Natural killer cell (primary cell): ENCODE measurements at regions not wholly inside any gene's neighbourhood (a gene's known extent, or its start where the extent isn't known, plus 50 kb on each side); places are given as distances from the start of the nearest gene placed in this dataset.

Experiments used
- ATAC-seq, 3 donors: fragments of 150-1000 bp in 2 of 3; fragments of 200-7000 bp in 1 of 3; cut with Tn5 transposase; 1 replicate in 1 of 3; 2 replicates in 2 of 3; pipeline ENCODE4 v1.10.0; 2021; ENCODE audit warnings: mild to moderate bottlenecking in 2 of 3, moderate library complexity in 2 of 3
- DNase-seq, 2 donors: peaks; one replicate each; pipeline versions ENCODE4 v3.0.0 to v3.0.0-alpha.2; 2013 to 2021; ENCODE audit warnings: mixed read lengths in 1 of 2
- H3K27ac ChIP-seq: one replicate; pipeline ENCODE4 v1.5.1; 2013; ENCODE audit warnings: mild to moderate bottlenecking, low read length
- H3K27me3 ChIP-seq: one replicate; pipeline ENCODE4 v1.6.1; 2013; ENCODE audit warnings: low read length; ENCODE audit not compliant: control insufficient read depth, insufficient read depth
- H3K36me3 ChIP-seq: one replicate; pipeline ENCODE4 v1.6.1; 2013; ENCODE audit warnings: low read length; ENCODE audit not compliant: control insufficient read depth, insufficient read depth
- H3K4me1 ChIP-seq: one replicate; pipeline ENCODE4 v1.6.1; 2013; ENCODE audit warnings: low read length; ENCODE audit not compliant: control insufficient read depth, insufficient read depth
- H3K4me3 ChIP-seq: one replicate; pipeline ENCODE4 v1.5.1; 2013; ENCODE audit warnings: low read length
- H3K9me3 ChIP-seq: one replicate; pipeline ENCODE4 v1.6.1; 2013; ENCODE audit warnings: low read length; ENCODE audit not compliant: control insufficient read depth, insufficient read depth
- H3K27ac Mint-ChIP-seq, 2 donors: one replicate each; pipeline ENCODE4 v1.8.0; 2022; ENCODE audit warnings: mild to moderate bottlenecking in 2 of 2, mixed read lengths in 2 of 2, moderate library complexity in 1 of 2
- H3K27me3 Mint-ChIP-seq, 2 donors: one replicate each; pipeline ENCODE4 v1.8.0; 2022; ENCODE audit warnings: low read depth in 2 of 2, mixed read lengths in 2 of 2
- H3K36me3 Mint-ChIP-seq: one replicate; pipeline ENCODE4 v1.8.0; 2022; ENCODE audit warnings: mixed read lengths
- H3K4me1 Mint-ChIP-seq, 2 donors: one replicate each; pipeline ENCODE4 v1.8.0; 2022; ENCODE audit warnings: mixed read lengths in 2 of 2
- H3K4me3 Mint-ChIP-seq: one replicate; pipeline ENCODE4 v1.8.0; 2022; ENCODE audit warnings: mild to moderate bottlenecking, moderate library complexity, mixed read lengths
- H3K9me3 Mint-ChIP-seq, 2 donors: one replicate each; pipeline ENCODE4 v1.8.0; 2022; ENCODE audit warnings: mixed read lengths in 2 of 2
- WGBS: methylation state at CpG from one replicate; pipeline ENCODE4 v1.1.7; 2013; ENCODE audit warnings: missing lambda C conversion rate; ENCODE audit not compliant: insufficient coverage; 5-methylcytosine and 5-hydroxymethylcytosine counted together
- intact Hi-C: fragments of 100-400 bp; cut with micrococcal nuclease; formaldehyde crosslinking; loops from one replicate; pipeline ENCODE4 v1.14.2; 2022
- TF ChIP-seq, protein P1 (sequence below): fragments of 200-600 bp; IDR thresholded peaks from one replicate; pipeline ENCODE4 v1.8.0; 2022; ENCODE audit warnings: antibody characterized with exemption

DNA sequence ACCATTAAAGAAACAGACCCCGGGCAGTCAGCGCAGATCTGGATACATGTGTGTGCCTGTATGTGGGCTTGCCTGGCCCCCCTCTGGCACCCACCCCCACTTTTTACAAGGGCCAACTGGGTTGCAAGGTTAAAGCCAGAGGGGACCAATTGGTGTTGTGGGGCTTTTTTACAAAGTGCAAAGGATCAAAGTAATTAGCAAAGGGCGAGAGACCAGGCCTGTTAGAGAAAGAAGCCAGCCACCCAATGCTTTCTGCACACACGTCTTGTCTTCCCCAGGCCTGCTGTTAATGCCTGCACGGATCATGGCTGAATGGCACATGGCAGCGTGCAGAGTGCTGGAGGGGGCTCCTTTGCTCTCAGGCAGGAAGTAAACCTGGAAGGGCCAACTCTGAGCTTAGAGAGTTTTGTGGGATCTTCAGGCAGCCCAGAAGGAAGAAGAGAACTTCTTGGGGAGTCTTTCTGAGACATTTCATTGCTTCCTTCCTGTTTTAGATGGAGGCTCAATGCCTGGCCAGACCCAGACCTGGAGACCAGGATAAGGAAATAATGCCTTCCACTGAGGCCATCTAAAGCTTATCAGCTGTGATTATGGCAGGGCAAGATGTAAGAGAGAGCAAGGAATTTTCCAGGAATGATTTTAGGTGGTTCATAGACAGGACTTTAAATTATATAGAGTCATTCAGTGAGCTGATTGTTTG lies 523.4 kb upstream of the TBX3 start:
- no peaks in the 10 kb centered on the region for H3K4me1 Mint-ChIP-seq
- no peak overlapping the region for H3K4me3 Mint-ChIP-seq
- DNase-seq, result no peak
- no peak for ATAC-seq
- TF ChIP-seq, protein P1, sequence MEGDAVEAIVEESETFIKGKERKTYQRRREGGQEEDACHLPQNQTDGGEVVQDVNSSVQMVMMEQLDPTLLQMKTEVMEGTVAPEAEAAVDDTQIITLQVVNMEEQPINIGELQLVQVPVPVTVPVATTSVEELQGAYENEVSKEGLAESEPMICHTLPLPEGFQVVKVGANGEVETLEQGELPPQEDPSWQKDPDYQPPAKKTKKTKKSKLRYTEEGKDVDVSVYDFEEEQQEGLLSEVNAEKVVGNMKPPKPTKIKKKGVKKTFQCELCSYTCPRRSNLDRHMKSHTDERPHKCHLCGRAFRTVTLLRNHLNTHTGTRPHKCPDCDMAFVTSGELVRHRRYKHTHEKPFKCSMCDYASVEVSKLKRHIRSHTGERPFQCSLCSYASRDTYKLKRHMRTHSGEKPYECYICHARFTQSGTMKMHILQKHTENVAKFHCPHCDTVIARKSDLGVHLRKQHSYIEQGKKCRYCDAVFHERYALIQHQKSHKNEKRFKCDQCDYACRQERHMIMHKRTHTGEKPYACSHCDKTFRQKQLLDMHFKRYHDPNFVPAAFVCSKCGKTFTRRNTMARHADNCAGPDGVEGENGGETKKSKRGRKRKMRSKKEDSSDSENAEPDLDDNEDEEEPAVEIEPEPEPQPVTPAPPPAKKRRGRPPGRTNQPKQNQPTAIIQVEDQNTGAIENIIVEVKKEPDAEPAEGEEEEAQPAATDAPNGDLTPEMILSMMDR, result no peak
- peaks cover 0 to 3% of the 10 kb centered on the region in 2 donors for H3K27me3 Mint-ChIP-seq
- H3K9me3 ChIP-seq, result peaks cover 3% of the 10 kb centered on the region
- intact Hi-C loops, result no loop called here
- H3K27me3 ChIP-seq, result no peaks in the 10 kb centered on the region
- no peaks in the 10 kb centered on the region for H3K4me1 ChIP-seq
- H3K36me3 Mint-ChIP-seq, result no peaks in the 10 kb centered on the region
- no peaks in the 10 kb centered on the region for H3K36me3 ChIP-seq
- H3K27ac ChIP-seq, result no peak overlapping the region
- peaks cover 4 to 6% of the 10 kb centered on the region in 2 donors for H3K9me3 Mint-ChIP-seq
- H3K4me3 ChIP-seq, result no peak overlapping the region
- no peak overlapping the region for H3K27ac Mint-ChIP-seq
- WGBS, result 81% methylated on average over 6 of the region's 6 CpGs

DNA sequence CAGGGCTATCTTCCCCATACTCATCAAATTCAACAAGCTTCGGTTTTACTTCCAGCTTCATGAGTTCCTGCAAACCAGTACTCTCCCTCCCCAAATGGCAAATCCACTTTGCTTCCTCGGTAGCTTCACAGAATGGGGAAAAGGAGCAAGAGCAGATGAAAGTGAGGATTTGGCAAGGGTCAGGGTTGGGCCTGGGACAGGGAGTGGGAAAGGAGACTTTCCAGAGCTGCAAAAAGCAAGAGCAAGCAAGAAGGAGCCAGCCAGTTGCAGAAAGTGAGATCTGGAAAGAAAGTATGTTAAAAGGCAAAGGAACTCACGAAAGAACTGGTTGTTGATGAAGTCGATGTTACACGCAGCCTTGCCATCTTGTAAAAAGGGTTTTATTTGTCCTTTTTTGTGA lies 522.8 kb upstream of the TBX3 start:
- no peaks in the 10 kb centered on the region for H3K36me3 Mint-ChIP-seq
- WGBS, result 89% methylated on average over 4 of the region's 5 CpGs
- H3K9me3 Mint-ChIP-seq, result peaks cover 4 to 6% of the 10 kb centered on the region in 2 donors
- H3K4me1 ChIP-seq, result no peaks in the 10 kb centered on the region
- H3K4me1 Mint-ChIP-seq, result no peaks in the 10 kb centered on the region
- no peak overlapping the region for H3K4me3 ChIP-seq
- H3K36me3 ChIP-seq, result no peaks in the 10 kb centered on the region
- ATAC-seq (no peak), DNase-seq (no peak)
- intact Hi-C loops, result no loop called here
- no peak overlapping the region for H3K4me3 Mint-ChIP-seq
- H3K27ac ChIP-seq, result no peak overlapping the region
- H3K27me3 Mint-ChIP-seq, result peaks cover 0 to 3% of the 10 kb centered on the region in 2 donors
- TF ChIP-seq, protein P1, result no peak
- no peaks in the 10 kb centered on the region for H3K27me3 ChIP-seq
- peaks cover 3% of the 10 kb centered on the region for H3K9me3 ChIP-seq
- no peak overlapping the region for H3K27ac Mint-ChIP-seq

DNA sequence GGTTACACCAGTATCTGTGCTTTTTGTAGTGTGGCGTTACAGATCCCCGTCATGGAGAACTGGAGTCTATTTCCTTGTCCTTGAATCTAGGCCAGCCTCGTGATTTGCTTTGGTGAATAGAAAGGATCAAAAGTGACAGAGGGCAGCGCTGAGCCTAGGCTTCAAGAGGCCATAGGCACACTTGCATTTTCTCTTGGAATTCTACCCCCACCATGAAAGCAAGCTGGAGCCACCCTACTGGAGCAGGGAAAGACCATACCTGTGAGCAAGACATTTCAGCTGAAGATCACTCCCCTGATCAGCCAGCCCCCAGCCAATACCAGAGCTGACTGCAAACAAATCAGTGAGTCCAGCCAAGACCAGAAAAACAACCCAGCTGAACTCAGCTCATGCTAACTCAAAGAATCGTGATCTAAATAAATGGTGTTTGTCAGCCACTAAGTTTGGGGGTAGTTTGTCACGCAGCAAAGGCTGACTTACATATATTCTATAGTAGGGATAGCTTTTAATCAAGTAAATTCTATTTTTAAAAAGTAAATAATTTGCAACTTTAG lies 521.9 kb upstream of the TBX3 start:
- ATAC-seq, result no peak
- DNase-seq, result no peak
- intact Hi-C loops, result no loop called here
- H3K9me3 Mint-ChIP-seq, result peaks cover 3 to 6% of the 10 kb centered on the region in 2 donors
- no peak overlapping the region for H3K27ac Mint-ChIP-seq
- H3K4me1 Mint-ChIP-seq, result no peaks in the 10 kb centered on the region
- peaks cover 3% of the 10 kb centered on the region for H3K9me3 ChIP-seq
- no peak overlapping the region for H3K27ac ChIP-seq
- no peaks in the 10 kb centered on the region for H3K4me1 ChIP-seq
- H3K4me3 ChIP-seq, result no peak overlapping the region
- no peaks in the 10 kb centered on the region for H3K36me3 ChIP-seq
- 73% methylated on average over 5 of the region's 6 CpGs for WGBS
- no peaks in the 10 kb centered on the region for H3K36me3 Mint-ChIP-seq
- H3K27me3 ChIP-seq, result no peaks in the 10 kb centered on the region
- no peak overlapping the region for H3K4me3 Mint-ChIP-seq
- TF ChIP-seq, protein P1, result no peak
- no peaks in the 10 kb centered on the region for H3K27me3 Mint-ChIP-seq
